Adipocyte (in vitro differentiated cells): ENCODE measurements at regions not wholly inside any gene's neighbourhood (a gene's known extent, or its start where the extent isn't known, plus 50 kb on each side); places are given as distances from the start of the nearest gene placed in this dataset.

Experiments used
- DNase-seq: peaks from one replicate; pipeline ENCODE4 v3.0.0-alpha.2; 2015; ENCODE audit warnings: low read depth
- H3K27me3 ChIP-seq: replicated peaks from 2 replicates; pipeline ENCODE4 v1.7.0; 2013; ENCODE audit warnings: mild to moderate bottlenecking, low read length, moderate library complexity; ENCODE audit not compliant: control insufficient read depth, insufficient read depth
- H3K36me3 ChIP-seq: 2 replicates; pipeline ENCODE4 v1.7.0; 2013; ENCODE audit warnings: low read length, mild to moderate bottlenecking, moderate library complexity; ENCODE audit not compliant: control insufficient read depth, insufficient read depth, severe bottlenecking
- H3K4me1 ChIP-seq: 2 replicates; pipeline ENCODE4 v1.7.0; 2013; ENCODE audit warnings: mild to moderate bottlenecking, low read length, moderate library complexity; ENCODE audit not compliant: control insufficient read depth, insufficient read depth
- H3K4me3 ChIP-seq: 2 replicates; pipeline ENCODE4 v1.7.0; 2013; ENCODE audit warnings: mild to moderate bottlenecking, low read length, moderate library complexity
- H3K9ac ChIP-seq: 2 replicates; pipeline ENCODE4 v1.7.0; 2013; ENCODE audit warnings: mild to moderate bottlenecking, low read length, moderate library complexity
- H3K9me3 ChIP-seq: 2 replicates; pipeline ENCODE4 v1.7.0; 2013; ENCODE audit warnings: mild to moderate bottlenecking, low read length, moderate library complexity; ENCODE audit not compliant: control insufficient read depth

- no peak for DNase-seq
- peaks cover 3% of the 10 kb centered on the region for H3K4me1 ChIP-seq
- no peaks in the 10 kb centered on the region for H3K27me3 ChIP-seq
- H3K4me3 ChIP-seq: no peak overlapping the region
- H3K36me3 ChIP-seq: no peaks in the 10 kb centered on the region
- peaks cover 7% of the 10 kb centered on the region for H3K9me3 ChIP-seq
- no peak overlapping the region for H3K9ac ChIP-seq
These were observed 318.9 kb upstream of the ACVR2A start for GRCh38 chr2:147525819-147526489.

GRCh38 chr2:147524912-147525311 is 319.9 kb upstream of the ACVR2A start:
- no peaks in the 10 kb centered on the region for H3K36me3 ChIP-seq
- no peaks in the 10 kb centered on the region for H3K27me3 ChIP-seq
- DNase-seq: no peak
- H3K9ac ChIP-seq: no peak overlapping the region
- H3K4me3 ChIP-seq: no peak overlapping the region
- no peaks in the 10 kb centered on the region for H3K4me1 ChIP-seq
- H3K9me3 ChIP-seq: peaks cover 7% of the 10 kb centered on the region

- Histone ChIP-seq H3K9me3 (peaks cover 7% of the 10 kb centered on the region), H3K36me3 (no peaks in the 10 kb centered on the region), H3K4me3 (no peak overlapping the region), H3K9ac (no peak overlapping the region), H3K27me3 (no peaks in the 10 kb centered on the region), H3K4me1 (no peaks in the 10 kb centered on the region)
- no peak for DNase-seq
These were observed 321.4 kb upstream of the ACVR2A start for GRCh38 chr2:147523415-147523814.

DNA sequence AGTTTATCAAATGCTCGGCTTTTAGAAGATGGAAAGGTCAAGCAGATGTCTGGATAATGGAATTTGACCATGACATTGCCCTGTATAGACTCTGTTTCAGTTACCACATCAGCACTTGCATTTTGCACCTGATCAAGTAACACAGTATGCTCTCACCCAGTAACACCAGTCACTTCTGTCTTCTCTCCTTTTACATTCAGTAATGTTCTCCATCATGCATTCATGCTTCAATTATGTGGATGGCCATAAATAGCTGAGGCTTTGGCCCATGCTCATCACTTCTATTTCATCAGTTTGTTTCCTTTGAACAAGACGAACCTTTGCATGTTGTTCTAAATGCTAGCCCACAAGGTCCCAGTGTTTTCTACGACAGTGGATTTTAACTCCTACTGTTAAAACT is 322.9 kb upstream of the ACVR2A start:
- H3K27me3 ChIP-seq: no peaks in the 10 kb centered on the region
- H3K9ac ChIP-seq: no peak overlapping the region
- H3K9me3 ChIP-seq: peaks cover 7% of the 10 kb centered on the region
- no peak overlapping the region for H3K4me3 ChIP-seq
- no peaks in the 10 kb centered on the region for H3K4me1 ChIP-seq
- no peaks in the 10 kb centered on the region for H3K36me3 ChIP-seq
- DNase-seq: no peak

DNA sequence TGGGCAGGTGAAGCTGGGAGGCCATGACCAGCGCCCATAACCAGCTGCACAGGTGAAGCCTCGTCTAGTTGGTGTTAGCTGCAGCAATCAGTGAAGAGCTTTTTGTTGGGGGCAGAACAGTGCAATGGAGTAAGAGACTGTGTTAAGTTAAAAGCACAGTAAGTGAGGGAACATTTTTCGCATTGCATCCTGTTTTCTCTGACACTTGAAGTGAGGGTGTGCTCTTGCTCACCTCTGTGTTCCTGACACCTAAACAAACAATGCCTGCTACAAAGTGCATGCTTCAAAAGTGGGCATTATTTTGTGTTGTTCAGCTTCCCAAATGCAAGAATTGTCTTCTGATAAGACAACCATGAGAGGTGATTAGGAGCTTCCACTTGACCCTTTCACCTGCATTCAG is 324.0 kb upstream of the ACVR2A start:
- Histone ChIP-seq H3K27me3 (no peaks in the 10 kb centered on the region), H3K4me1 (no peaks in the 10 kb centered on the region), H3K36me3 (no peaks in the 10 kb centered on the region), H3K9ac (no peak overlapping the region), H3K4me3 (no peak overlapping the region), H3K9me3 (peaks cover 7% of the 10 kb centered on the region)
- DNase-seq: no peak

DNA sequence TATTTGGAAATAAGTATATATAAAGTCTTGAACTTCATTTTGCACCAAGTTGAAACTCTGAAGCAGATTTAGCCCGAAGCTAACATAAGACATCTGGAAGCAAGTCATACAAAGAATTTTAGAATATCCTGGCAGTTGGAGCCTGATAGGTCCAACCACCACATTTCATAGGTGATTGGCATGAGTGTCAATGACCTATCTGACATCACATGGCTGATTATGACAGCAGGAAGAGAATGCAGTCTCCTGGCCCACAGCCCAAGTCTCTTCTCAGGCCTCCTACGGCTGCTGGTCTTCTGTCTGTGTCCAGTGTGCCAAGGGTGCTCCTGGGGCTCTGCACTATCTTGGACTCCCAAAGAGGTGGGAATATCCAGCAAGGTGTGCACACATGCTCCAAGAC is 325.7 kb upstream of the ACVR2A start:
- Histone ChIP-seq H3K36me3 (no peaks in the 10 kb centered on the region), H3K4me3 (no peak overlapping the region), H3K9me3 (peaks cover 7% of the 10 kb centered on the region), H3K4me1 (no peaks in the 10 kb centered on the region), H3K9ac (no peak overlapping the region), H3K27me3 (no peaks in the 10 kb centered on the region)
- no peak for DNase-seq

DNA sequence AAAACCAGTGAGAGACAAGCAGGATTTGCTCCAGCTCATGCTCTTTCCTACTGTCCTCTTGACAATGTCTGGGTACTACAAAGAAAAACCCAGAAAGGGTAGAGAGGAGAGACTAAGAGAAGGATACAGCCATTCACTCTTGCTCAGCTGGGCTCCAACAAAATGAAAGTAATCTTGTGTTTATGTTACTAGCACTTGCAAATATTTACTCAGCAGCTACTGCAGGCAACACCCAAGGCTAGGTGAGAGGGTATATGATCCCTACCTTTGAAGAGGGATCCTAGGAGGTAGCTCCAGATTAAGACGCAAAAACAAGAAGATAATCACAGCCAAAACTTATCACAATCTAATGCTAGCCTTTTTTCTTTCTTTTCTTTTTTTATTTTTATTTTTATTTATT is 329.6 kb upstream of the ACVR2A start:
- no peaks in the 10 kb centered on the region for H3K36me3 ChIP-seq

GRCh38 chr2:147512206-147512605 is 332.6 kb upstream of the ACVR2A start:
- Histone ChIP-seq H3K4me1 (peaks cover 13% of the 10 kb centered on the region), H3K4me3 (no peak overlapping the region), H3K9ac (peak overlapping the region; percentile 41), H3K27me3 (no peaks in the 10 kb centered on the region), H3K9me3 (no peaks in the 10 kb centered on the region), H3K36me3 (no peaks in the 10 kb centered on the region)
- DNase-seq: no peak

More for the DNA sequence above, 329.6 kb upstream of the ACVR2A start:
- no peaks in the 10 kb centered on the region for H3K9me3 ChIP-seq
- no peak overlapping the region for H3K9ac ChIP-seq
- H3K4me1 ChIP-seq: peaks cover 13% of the 10 kb centered on the region
- H3K27me3 ChIP-seq: no peaks in the 10 kb centered on the region
- H3K4me3 ChIP-seq: no peak overlapping the region
- DNase-seq: no peak

DNA sequence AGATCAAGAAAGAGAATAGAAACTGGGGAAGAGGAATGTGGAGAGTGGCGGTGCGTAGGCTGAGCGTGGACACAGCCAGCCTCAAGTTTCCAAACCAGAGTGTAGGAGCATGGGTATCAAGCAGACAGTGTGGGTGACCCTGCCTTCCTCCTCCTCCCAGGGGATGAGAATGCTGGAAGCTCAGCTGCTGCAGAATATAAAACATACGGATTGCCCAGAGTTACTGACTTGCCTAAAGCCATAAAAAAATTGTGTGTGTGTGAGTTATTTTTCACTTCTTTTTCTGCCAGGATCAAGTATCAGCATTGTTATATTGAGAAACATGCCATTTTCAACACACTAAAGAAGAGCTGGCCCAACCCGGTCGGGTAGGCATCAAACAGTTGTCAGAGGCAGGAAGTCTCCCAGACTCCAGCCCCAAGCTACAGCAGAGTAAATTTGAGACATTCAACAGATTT is 333.3 kb upstream of the ACVR2A start:
- Histone ChIP-seq H3K9me3 (no peaks in the 10 kb centered on the region), H3K36me3 (no peaks in the 10 kb centered on the region), H3K27me3 (no peaks in the 10 kb centered on the region), H3K4me1 (peaks cover 13% of the 10 kb centered on the region), H3K9ac (peak overlapping the region; percentile 41), H3K4me3 (peak overlapping the region; percentile 65)
- peak; percentile 1 for DNase-seq

GRCh38 chr2:147509821-147510220 is 335.0 kb upstream of the ACVR2A start:
- no peak overlapping the region for H3K9ac ChIP-seq
- H3K4me3 ChIP-seq: no peak overlapping the region
- H3K36me3 ChIP-seq: no peaks in the 10 kb centered on the region
- H3K4me1 ChIP-seq: peaks cover 13% of the 10 kb centered on the region
- DNase-seq: no peak
- H3K27me3 ChIP-seq: no peaks in the 10 kb centered on the region
- H3K9me3 ChIP-seq: no peaks in the 10 kb centered on the region

GRCh38 chr2:147506889-147507288 is 337.9 kb upstream of the ACVR2A start:
- Histone ChIP-seq H3K4me1 (peaks cover 10% of the 10 kb centered on the region), H3K9me3 (no peaks in the 10 kb centered on the region), H3K36me3 (no peaks in the 10 kb centered on the region), H3K9ac (no peak overlapping the region), H3K4me3 (no peak overlapping the region), H3K27me3 (no peaks in the 10 kb centered on the region)
- no peak for DNase-seq

GRCh38 chr2:147502711-147503290 is 342.0 kb upstream of the ACVR2A start:
- Histone ChIP-seq H3K36me3 (no peaks in the 10 kb centered on the region), H3K27me3 (no peaks in the 10 kb centered on the region), H3K4me1 (no peaks in the 10 kb centered on the region), H3K9me3 (no peaks in the 10 kb centered on the region), H3K4me3 (no peak overlapping the region), H3K9ac (no peak overlapping the region)
- no peak for DNase-seq
